Fibroblast of gingiva (primary cell): ENCODE measurements at regions not wholly inside any gene's neighbourhood (a gene's known extent, or its start where the extent isn't known, plus 50 kb on each side); places are given as distances from the start of the nearest gene placed in this dataset.
"Not testable (repeated sequence)": the region's sequence is repeated elsewhere in the genome, so short reads cannot be mapped to it uniquely, and the experiment has no call there.

Experiments used
- DNase-seq: peaks from one replicate; pipeline ENCODE4 v3.0.0-alpha.2; 2011; ENCODE audit warnings: low read depth

- no peak for DNase-seq
These were observed 370.3 kb upstream of the JARID2 start for GRCh38 chr6:14875481-14876063.

GRCh38 chr6:14876778-14877613 lies 368.9 kb upstream of the JARID2 start:
- DNase-seq, result peak; percentile 25

- DNase-seq, result no peak
These were observed 368.1 kb upstream of the JARID2 start for GRCh38 chr6:14877758-14878157.

GRCh38 chr6:14880052-14880451 lies 365.8 kb upstream of the JARID2 start:
- DNase-seq, result no peak

GRCh38 chr6:14880677-14881076 lies 365.2 kb upstream of the JARID2 start:
- no peak for DNase-seq

- DNase-seq, result peak; percentile 34
These were observed 364.5 kb upstream of the JARID2 start for GRCh38 chr6:14881398-14881797.

GRCh38 chr6:14882394-14883026 lies 363.4 kb upstream of the JARID2 start:
- peak; percentile 72 for DNase-seq

- peak; percentile 69 for DNase-seq
These were observed 361.9 kb upstream of the JARID2 start for GRCh38 chr6:14883921-14884320.

- no peak for DNase-seq
These were observed 360.4 kb upstream of the JARID2 start for GRCh38 chr6:14885498-14885897.

- no peak for DNase-seq
These were observed 358.7 kb upstream of the JARID2 start for GRCh38 chr6:14887181-14887580.

GRCh38 chr6:14887986-14888574 lies 357.8 kb upstream of the JARID2 start:
- no peak for DNase-seq

- peak; percentile 58 for DNase-seq
These were observed 357.3 kb upstream of the JARID2 start for GRCh38 chr6:14888575-14889000.

- DNase-seq, result peak; percentile 70
These were observed 356.7 kb upstream of the JARID2 start for GRCh38 chr6:14889188-14889587.

GRCh38 chr6:14889611-14890593 lies 356.0 kb upstream of the JARID2 start:
- no peak for DNase-seq

GRCh38 chr6:14891820-14892375 lies 354.0 kb upstream of the JARID2 start:
- DNase-seq, result not testable (repeated sequence)

- DNase-seq, result no peak
These were observed 351.8 kb upstream of the JARID2 start for GRCh38 chr6:14894105-14894504.

GRCh38 chr6:14896475-14896874 lies 349.4 kb upstream of the JARID2 start:
- DNase-seq, result no peak

- DNase-seq, result no peak
These were observed 348.0 kb upstream of the JARID2 start for GRCh38 chr6:14897831-14898230.

- DNase-seq, result not testable (repeated sequence)
These were observed 346.4 kb upstream of the JARID2 start for GRCh38 chr6:14899441-14899840.

- no peak for DNase-seq
These were observed 344.9 kb upstream of the JARID2 start for GRCh38 chr6:14900919-14901318.
